LNCaP clone FGC (cell line): ENCODE measurements at regions not wholly inside any gene's neighbourhood (a gene's known extent, or its start where the extent isn't known, plus 50 kb on each side); places are given as distances from the start of the nearest gene placed in this dataset.

Experiments
- DNase-seq: peaks from one replicate; pipeline ENCODE4 v3.0.0-alpha.2; 2011; ENCODE audit warnings: low read depth
- H3K4me3 ChIP-seq: 2 replicates; pipeline ENCODE4 v1.5.1; 2011; ENCODE audit warnings: mild to moderate bottlenecking, low read depth, low read length, control low read depth
- TF ChIP-seq, protein P1 (sequence below): IDR thresholded peaks from 2 replicates; pipeline ENCODE4 v1.5.1; 2012; ENCODE audit warnings: mild to moderate bottlenecking; ENCODE audit not compliant: control insufficient read depth, insufficient read depth; ENCODE audit errors: extremely low read depth

DNA sequence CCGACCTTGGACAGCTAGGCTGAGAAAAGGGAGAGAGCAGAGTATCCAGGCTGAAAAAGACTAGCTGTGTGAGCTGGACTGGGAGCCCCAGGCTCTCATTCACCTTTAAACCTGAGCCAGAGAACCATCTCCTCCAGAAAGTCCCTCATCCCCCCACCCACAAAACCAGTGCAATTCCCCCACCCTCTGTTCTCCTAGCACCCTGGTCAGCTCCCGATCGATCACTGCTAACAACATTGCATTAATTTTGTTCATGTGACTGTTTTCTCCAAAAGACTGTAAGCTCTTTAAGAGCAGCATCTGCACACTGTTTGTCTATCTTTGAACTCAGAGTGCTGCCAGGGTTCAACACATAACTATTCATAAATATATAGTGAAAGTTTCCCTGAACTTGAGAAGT, 67.1 kb upstream of the NFASC start:
- no peak for DNase-seq
- H3K4me3 ChIP-seq, result no peak overlapping the region
- TF ChIP-seq, protein P1, sequence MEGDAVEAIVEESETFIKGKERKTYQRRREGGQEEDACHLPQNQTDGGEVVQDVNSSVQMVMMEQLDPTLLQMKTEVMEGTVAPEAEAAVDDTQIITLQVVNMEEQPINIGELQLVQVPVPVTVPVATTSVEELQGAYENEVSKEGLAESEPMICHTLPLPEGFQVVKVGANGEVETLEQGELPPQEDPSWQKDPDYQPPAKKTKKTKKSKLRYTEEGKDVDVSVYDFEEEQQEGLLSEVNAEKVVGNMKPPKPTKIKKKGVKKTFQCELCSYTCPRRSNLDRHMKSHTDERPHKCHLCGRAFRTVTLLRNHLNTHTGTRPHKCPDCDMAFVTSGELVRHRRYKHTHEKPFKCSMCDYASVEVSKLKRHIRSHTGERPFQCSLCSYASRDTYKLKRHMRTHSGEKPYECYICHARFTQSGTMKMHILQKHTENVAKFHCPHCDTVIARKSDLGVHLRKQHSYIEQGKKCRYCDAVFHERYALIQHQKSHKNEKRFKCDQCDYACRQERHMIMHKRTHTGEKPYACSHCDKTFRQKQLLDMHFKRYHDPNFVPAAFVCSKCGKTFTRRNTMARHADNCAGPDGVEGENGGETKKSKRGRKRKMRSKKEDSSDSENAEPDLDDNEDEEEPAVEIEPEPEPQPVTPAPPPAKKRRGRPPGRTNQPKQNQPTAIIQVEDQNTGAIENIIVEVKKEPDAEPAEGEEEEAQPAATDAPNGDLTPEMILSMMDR, result no peak

DNA sequence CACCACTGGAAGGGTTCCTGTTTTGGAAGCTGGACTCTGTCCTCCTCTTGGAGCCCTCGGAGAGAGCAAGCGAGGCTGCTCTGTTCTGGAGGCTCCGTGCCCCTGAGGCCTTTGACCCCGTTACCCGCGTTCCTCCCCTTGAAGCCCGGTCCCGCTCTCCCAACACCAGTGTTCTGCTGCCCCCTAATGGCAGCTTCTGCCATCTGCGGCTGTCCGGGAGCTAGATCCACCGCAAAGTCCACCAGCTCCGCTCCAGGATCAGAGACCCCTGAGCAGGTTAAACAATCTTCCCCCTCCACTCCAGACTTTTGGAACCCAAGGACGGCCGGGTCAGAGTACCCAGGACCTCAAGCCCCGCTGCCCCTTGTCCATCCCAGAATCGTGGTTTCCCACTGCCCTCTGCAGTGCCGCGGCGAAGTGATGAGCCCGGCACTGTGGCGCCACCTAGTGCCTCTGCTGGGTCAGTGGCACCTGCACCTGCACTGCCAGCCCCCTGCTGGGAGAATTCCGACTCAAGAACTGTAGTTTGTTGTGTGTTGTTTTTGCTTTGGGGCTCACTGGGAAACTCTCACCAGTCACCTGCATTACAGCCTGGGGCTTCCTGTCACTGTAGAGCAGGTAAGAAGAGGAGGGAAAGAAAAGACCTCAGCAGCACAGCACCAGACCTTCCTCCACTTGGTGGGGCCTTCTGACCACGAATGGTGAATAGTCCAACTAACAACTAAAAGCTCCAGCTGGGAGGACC, 63.5 kb upstream of the NFASC start:
- peak; percentile 45 for DNase-seq
- TF ChIP-seq, protein P1, result peak; percentile 99
- H3K4me3 ChIP-seq, result peak overlapping the region; percentile 54

DNA sequence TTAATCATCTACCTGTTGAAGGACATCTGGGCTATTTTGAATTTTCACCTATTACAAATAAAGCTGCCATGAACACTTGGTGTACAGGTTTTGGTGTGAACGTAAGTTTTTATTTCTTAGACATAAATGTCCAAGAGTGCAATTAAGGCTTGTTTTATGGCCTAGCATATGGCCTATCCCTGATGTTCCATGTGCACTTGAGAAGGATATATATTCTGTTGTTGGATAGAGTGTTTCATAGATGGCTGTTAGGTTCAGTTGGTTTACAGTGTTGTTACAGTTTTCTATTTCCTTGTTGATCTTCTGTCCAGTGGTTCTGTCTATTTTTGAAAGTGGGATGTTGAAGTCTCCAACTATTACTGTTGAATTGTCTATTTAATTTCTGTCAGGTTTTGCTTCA, 61.2 kb upstream of the NFASC start:
- TF ChIP-seq, protein P1, result no peak

GRCh38 chr1:204812842-204813241, 57.8 kb upstream of the NFASC start:
- H3K4me3 ChIP-seq, result no peak overlapping the region
- TF ChIP-seq, protein P1, result no peak
- DNase-seq, result no peak

More for the DNA sequence above, 61.2 kb upstream of the NFASC start:
- DNase-seq, result no peak
- H3K4me3 ChIP-seq, result no peak overlapping the region

DNA sequence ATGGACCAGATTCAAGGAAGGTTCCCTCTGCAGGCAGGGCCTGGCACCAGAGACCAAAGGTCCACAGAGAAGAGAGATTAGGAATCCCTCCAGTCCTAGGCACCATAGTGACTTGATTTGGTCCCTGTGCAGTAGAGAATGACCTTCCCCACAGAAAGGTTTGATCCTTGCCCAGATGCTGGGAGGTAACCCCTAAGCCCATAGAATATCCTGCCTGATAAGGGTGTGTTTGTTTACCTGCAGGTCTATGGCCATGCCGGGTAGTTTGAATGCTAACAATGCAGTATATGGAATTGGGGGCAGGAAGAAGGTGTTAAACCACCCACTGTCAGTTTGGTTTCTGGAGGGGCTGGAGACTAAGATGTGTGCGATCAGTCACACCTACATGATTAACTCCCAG, 57.1 kb upstream of the NFASC start:
- no peak overlapping the region for H3K4me3 ChIP-seq
- TF ChIP-seq, protein P1, result no peak
- DNase-seq, result no peak

- H3K4me3 ChIP-seq, result no peak overlapping the region
- TF ChIP-seq, protein P1, result no peak
- DNase-seq, result no peak
These were observed 56.3 kb upstream of the NFASC start for GRCh38 chr1:204814166-204814884.
